Activated CD8-positive, alpha-beta T cell treated with anti-CD3 and anti-CD28 coated beads, Interleukin-2, amount 10 ng/mL, durations not matched to agents 7 days and 5 days (primary cell): ENCODE measurements at regions not wholly inside any gene's neighbourhood (a gene's known extent, or its start where the extent isn't known, plus 50 kb on each side); places are given as distances from the start of the nearest gene placed in this dataset.

Experiments
- ATAC-seq: fragments of 150-1000 bp; cut with Tn5 transposase; one replicate; pipeline ENCODE4 v1.10.0; 2021; ENCODE audit warnings: moderate library complexity
- CTCF ChIA-PET: fragments of 350-600 bp; sonication (Branson Sonifier 250); formaldehyde crosslinking; loops from one replicate; lab custom pipeline; 2021; ENCODE audit warnings: antibody characterized with exemption; lab: Charles Lee
- POLR2A ChIA-PET: fragments of 350-600 bp; sonication (Branson Sonifier 250); formaldehyde crosslinking; loops from one replicate; lab custom pipeline; 2021; ENCODE audit warnings: antibody characterized with exemption; lab: Charles Lee
- DNase-seq: peaks from one replicate; pipeline ENCODE4 v3.0.0-alpha.2; 2020
- H3K27ac Mint-ChIP-seq: one replicate; pipeline ENCODE4 v1.8.0; 2021; ENCODE audit warnings: mild to moderate bottlenecking, mixed read lengths
- H3K27me3 Mint-ChIP-seq: one replicate; pipeline ENCODE4 v1.8.0; 2021; ENCODE audit warnings: low read depth, mixed read lengths
- H3K36me3 Mint-ChIP-seq: one replicate; pipeline ENCODE4 v1.8.0; 2021; ENCODE audit warnings: low read depth, mixed read lengths
- H3K4me1 Mint-ChIP-seq: one replicate; pipeline ENCODE4 v1.8.0; 2021; ENCODE audit warnings: low read depth, mixed read lengths
- H3K4me3 Mint-ChIP-seq: one replicate; pipeline ENCODE4 v1.8.0; 2021; ENCODE audit warnings: mild to moderate bottlenecking, mixed read lengths
- H3K9me3 Mint-ChIP-seq: one replicate; pipeline ENCODE4 v1.8.0; 2022; ENCODE audit warnings: mixed read lengths; ENCODE audit not compliant: insufficient read depth

- Mint-ChIP-seq H3K27me3 (peaks cover 15% of the 10 kb centered on the region), H3K4me1 (peaks cover 7% of the 10 kb centered on the region), H3K36me3 (no peaks in the 10 kb centered on the region), H3K27ac (no peak overlapping the region), H3K4me3 (no peak overlapping the region), H3K9me3 (no peaks in the 10 kb centered on the region)
- DNase-seq, result no peak
- ATAC-seq, result no peak
- ChIA-PET CTCF (no interaction called here), POLR2A (no interaction called here)
Measured at GRCh38 chr6:156701966-156702365, 75.2 kb upstream of the ARID1B start.

DNA sequence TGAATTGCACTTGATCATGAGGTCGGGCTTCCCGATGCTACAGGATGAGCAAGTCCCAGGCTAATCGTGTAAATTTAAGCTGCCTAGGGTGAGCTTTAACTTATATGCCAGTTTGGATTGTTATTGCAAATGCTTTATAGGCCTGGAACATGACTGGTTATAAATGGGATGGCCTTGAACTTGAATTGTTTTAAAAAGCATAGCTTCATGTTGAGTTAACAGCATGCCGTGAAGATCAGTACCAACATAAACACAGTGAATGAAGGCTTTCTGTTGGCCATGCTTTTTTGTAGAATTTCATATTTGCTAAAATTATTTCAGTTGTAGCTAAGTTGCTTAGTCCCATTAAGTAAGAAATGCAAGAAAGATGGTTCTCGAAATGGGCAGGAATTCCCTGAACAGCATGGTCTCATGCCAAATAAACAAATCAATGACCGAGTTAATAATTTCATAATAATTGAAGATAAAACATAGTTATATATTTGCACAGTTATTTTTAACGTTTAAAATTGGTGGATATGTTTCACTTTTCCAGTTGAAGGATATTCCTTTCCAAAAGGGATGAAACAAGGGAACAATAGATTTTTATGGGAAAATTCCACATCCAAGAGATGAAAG, 76.6 kb upstream of the ARID1B start:
- Mint-ChIP-seq H3K9me3 (no peaks in the 10 kb centered on the region), H3K4me3 (no peak overlapping the region), H3K4me1 (peaks cover 7% of the 10 kb centered on the region), H3K27ac (no peak overlapping the region), H3K36me3 (no peaks in the 10 kb centered on the region), H3K27me3 (peaks cover 11% of the 10 kb centered on the region)
- CTCF ChIA-PET, result no interaction called here
- POLR2A ChIA-PET, result no interaction called here
- ATAC-seq (no peak), DNase-seq (no peak)

GRCh38 chr6:156699935-156700334, 77.2 kb upstream of the ARID1B start:
- CTCF ChIA-PET, result no interaction called here
- DNase-seq, result no peak
- Mint-ChIP-seq H3K9me3 (no peaks in the 10 kb centered on the region), H3K4me1 (peaks cover 7% of the 10 kb centered on the region), H3K27ac (no peak overlapping the region), H3K27me3 (peaks cover 11% of the 10 kb centered on the region), H3K4me3 (no peak overlapping the region), H3K36me3 (no peaks in the 10 kb centered on the region)
- POLR2A ChIA-PET, result no interaction called here
- ATAC-seq, result no peak

- DNase-seq (no peak), ATAC-seq (no peak)
- Mint-ChIP-seq H3K27me3 (peaks cover 11% of the 10 kb centered on the region), H3K27ac (no peak overlapping the region), H3K36me3 (no peaks in the 10 kb centered on the region), H3K9me3 (no peaks in the 10 kb centered on the region), H3K4me3 (no peak overlapping the region), H3K4me1 (peaks cover 7% of the 10 kb centered on the region)
- ChIA-PET POLR2A (no interaction called here), CTCF (no interaction called here)
Measured at GRCh38 chr6:156699017-156699421, 78.2 kb upstream of the ARID1B start.

- POLR2A ChIA-PET, result no interaction called here
- CTCF ChIA-PET, result no interaction called here
- H3K27me3 Mint-ChIP-seq, result peaks cover 9% of the 10 kb centered on the region
Measured at GRCh38 chr6:156698239-156699016, 78.8 kb upstream of the ARID1B start.

DNA sequence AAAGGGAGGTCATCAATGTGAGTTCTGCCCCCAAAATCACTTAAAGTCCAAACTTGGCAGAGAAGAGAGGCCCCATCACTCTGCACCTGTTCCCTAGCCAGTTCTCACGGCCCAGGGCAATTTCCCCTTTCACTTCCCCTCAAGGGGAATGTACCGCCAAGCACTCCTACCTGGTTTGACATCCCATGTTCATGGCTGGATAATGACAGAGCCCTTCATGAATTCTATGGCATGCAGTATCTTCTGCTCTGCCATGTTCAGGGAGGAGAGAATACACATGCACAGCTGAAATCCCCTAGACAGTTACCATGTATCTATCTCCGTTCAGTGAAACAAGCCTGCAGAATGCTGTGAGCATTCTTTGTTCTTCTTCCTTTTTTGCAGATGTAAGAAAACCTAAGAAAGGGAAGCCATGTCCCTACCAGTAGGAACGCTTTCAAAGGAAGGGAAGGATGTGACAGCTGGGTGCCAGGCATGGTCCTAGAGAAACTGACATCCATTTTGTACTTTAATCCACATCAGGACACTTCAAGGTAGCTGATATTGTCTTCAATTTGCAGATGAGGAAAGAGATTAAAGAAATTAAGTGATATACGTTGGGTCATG, 79.8 kb upstream of the ARID1B start:
- Mint-ChIP-seq H3K4me3 (no peak overlapping the region), H3K27me3 (peaks cover 10% of the 10 kb centered on the region), H3K27ac (no peak overlapping the region), H3K9me3 (no peaks in the 10 kb centered on the region), H3K36me3 (no peaks in the 10 kb centered on the region), H3K4me1 (peaks cover 7% of the 10 kb centered on the region)
- ChIA-PET CTCF (no interaction called here), POLR2A (no interaction called here)
- no peak for DNase-seq
- ATAC-seq, result no peak

More at GRCh38 chr6:156698239-156699016, 78.8 kb upstream of the ARID1B start:
- peaks cover 7% of the 10 kb centered on the region for H3K4me1 Mint-ChIP-seq
- H3K27ac Mint-ChIP-seq, result no peak overlapping the region
- H3K4me3 Mint-ChIP-seq, result no peak overlapping the region
- no peak for ATAC-seq
- H3K36me3 Mint-ChIP-seq, result no peaks in the 10 kb centered on the region
- DNase-seq, result no peak
- no peaks in the 10 kb centered on the region for H3K9me3 Mint-ChIP-seq

DNA sequence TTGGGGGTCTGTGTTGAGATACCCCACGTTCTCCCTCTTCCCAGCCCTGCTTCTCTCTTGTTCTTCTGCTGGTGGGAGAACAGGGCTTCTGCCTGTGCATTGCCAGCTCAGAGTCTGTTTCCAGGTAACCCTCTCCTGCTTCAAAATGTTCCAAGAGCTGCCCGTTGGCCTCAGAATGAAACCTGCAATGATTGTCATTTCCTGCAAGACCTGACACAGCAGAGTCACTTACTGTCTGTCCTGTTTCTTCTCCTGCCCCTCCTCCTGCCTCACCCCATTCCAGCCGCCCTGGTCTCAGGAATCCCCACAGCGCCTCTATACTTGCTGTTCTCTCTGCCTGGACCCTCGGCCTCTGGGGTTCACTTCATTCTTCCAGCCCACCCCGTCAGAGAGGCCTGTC, 81.4 kb upstream of the ARID1B start:
- H3K27me3 Mint-ChIP-seq, result peaks cover 7% of the 10 kb centered on the region
- ATAC-seq, result no peak
- H3K36me3 Mint-ChIP-seq, result no peaks in the 10 kb centered on the region
- no peak overlapping the region for H3K27ac Mint-ChIP-seq
- DNase-seq, result no peak
- ChIA-PET CTCF (no interaction called here), POLR2A (no interaction called here)
- no peak overlapping the region for H3K4me3 Mint-ChIP-seq
- H3K4me1 Mint-ChIP-seq, result peaks cover 7% of the 10 kb centered on the region
- no peaks in the 10 kb centered on the region for H3K9me3 Mint-ChIP-seq

DNA sequence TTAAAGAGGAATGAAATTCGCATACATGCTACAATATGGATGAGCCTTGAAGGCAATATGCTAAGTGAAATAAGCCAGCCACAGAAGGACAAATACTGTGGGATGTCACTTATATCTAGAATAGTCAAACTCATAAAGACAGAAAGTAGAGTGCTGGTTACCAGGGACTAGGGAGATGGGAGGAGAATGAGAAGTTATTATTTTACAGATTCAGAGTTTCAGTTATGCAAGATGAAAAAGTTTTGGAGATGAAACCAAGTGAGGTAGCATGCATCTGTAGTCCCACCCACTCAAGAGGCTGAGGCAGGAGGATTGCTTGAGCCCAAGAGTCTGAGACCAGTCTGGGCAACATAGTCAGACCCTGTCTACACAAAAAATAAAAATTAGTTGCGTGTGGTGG, 82.5 kb upstream of the ARID1B start:
- H3K27me3 Mint-ChIP-seq, result peaks cover 7% of the 10 kb centered on the region
- H3K9me3 Mint-ChIP-seq, result no peaks in the 10 kb centered on the region
- H3K36me3 Mint-ChIP-seq, result no peaks in the 10 kb centered on the region
- no peak for DNase-seq
- no peak overlapping the region for H3K4me3 Mint-ChIP-seq
- ChIA-PET CTCF (no interaction called here), POLR2A (no interaction called here)
- ATAC-seq, result no peak
- peaks cover 7% of the 10 kb centered on the region for H3K4me1 Mint-ChIP-seq
- H3K27ac Mint-ChIP-seq, result no peak overlapping the region

DNA sequence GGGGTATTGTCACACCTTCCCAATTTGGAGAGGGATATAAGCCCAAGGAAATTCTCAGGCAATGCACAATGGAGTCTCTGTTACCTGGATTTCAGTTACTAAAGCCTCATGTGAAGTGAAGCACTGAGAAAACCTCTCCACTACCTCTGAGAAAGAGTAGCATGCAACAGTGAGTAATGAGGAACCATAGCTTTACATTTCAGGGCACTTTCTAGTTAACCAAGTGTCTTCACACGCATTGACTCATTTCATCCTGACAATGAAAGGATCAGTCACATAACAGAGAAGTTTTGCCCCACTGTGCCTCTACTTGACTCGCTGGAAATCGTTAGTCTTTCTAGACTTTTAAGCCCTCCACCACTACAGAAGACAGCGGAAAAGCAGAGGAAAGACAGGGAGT, 86.2 kb upstream of the ARID1B start:
- POLR2A ChIA-PET, result no interaction called here
- CTCF ChIA-PET, result no interaction called here
- H3K36me3 Mint-ChIP-seq, result no peaks in the 10 kb centered on the region
- no peak overlapping the region for H3K27ac Mint-ChIP-seq
- H3K4me3 Mint-ChIP-seq, result no peak overlapping the region
- H3K4me1 Mint-ChIP-seq, result peaks cover 13% of the 10 kb centered on the region
- H3K9me3 Mint-ChIP-seq, result no peaks in the 10 kb centered on the region
- peaks cover 7% of the 10 kb centered on the region for H3K27me3 Mint-ChIP-seq
- DNase-seq, result no peak
- ATAC-seq, result no peak

DNA sequence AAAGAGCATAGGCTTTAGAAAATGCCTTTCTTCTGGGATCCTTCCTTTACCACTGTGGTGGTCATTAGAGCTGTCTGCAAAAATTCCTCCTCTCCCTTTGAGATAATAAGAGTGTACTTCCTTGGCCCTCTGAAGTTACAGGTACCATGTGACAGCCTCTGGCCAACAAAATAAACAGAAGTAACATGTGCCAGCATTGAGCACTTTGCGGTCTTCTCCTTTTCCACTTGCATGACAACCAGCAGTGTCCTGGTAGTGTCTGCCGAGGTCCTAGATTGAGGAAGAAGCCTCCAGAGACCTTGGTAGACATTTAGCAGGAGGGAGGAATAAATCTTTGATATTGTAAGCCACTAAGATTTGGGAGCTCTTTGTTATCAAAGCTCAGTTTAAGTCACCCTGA, 87.5 kb upstream of the ARID1B start:
- ATAC-seq (no peak), DNase-seq (no peak)
- H3K27me3 Mint-ChIP-seq, result peaks cover 10% of the 10 kb centered on the region
- H3K36me3 Mint-ChIP-seq, result no peaks in the 10 kb centered on the region
- no peak overlapping the region for H3K4me3 Mint-ChIP-seq
- H3K27ac Mint-ChIP-seq, result no peak overlapping the region
- POLR2A ChIA-PET, result interaction anchor here (6.1 kb wide), 1 partner anchor 88 kb away, joined by 31 read pairs; the partner anchor contains the start of gene ARID1B
- peaks cover 19% of the 10 kb centered on the region for H3K4me1 Mint-ChIP-seq
- CTCF ChIA-PET, result no interaction called here
- no peaks in the 10 kb centered on the region for H3K9me3 Mint-ChIP-seq

DNA sequence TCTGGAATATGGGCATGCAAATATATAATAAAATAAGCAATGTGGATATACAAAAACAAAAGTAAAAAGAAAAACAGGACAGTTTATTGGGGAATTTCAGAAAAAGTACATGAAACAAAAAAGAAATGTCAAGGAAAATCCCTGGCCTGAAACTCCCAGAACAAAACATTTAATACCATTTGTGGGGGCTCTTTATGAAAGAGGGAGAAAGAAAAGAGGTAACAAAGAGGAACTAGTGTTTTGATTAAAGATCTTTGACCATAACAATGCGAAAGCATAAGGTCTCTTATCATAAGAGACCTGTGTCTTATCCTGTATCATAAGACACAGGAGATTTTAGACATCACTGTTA, 88.6 kb upstream of the ARID1B start:
- Mint-ChIP-seq H3K4me3 (no peak overlapping the region), H3K36me3 (no peaks in the 10 kb centered on the region), H3K27me3 (peaks cover 12% of the 10 kb centered on the region), H3K9me3 (no peaks in the 10 kb centered on the region), H3K4me1 (peaks cover 19% of the 10 kb centered on the region), H3K27ac (no peak overlapping the region)
- no peak for DNase-seq
- ChIA-PET CTCF (interaction anchor here (0.7 kb wide), 1 partner anchor 11 kb away, joined by 3 read pairs; no protein-coding TSS in a partner anchor), POLR2A (interaction anchor here (0.5 to 6.1 kb wide), 2 partner anchors 29 to 89 kb away, joined by 5 to 31 read pairs; partner anchors contain the start of gene ARID1B)
- no peak for ATAC-seq
